OCI-LY1 (cell line): ENCODE measurements at regions not wholly inside any gene's neighbourhood (a gene's known extent, or its start where the extent isn't known, plus 50 kb on each side); places are given as distances from the start of the nearest gene placed in this dataset.

Experiments
- H2AFZ ChIP-seq: fragments of 200-600 bp; sonication (generic), shearing (Covaris generic); 2 replicates; pipeline ENCODE4 v1.6.0; 2014; ENCODE audit warnings: antibody characterized with exemption, mild to moderate bottlenecking, low read length
- H3F3A ChIP-seq: fragments of 200-600 bp; sonication (generic), shearing (Covaris generic); 2 replicates; pipeline ENCODE4 v1.6.0; 2014; ENCODE audit warnings: mild to moderate bottlenecking, antibody characterized with exemption, low read length, moderate library complexity; ENCODE audit not compliant: insufficient read depth
- H3K27ac ChIP-seq: fragments of 200-600 bp; sonication (generic); 2 replicates; pipeline ENCODE4 v1.5.1; 2014; ENCODE audit warnings: low read length, mixed run types, mild to moderate bottlenecking, low read depth; ENCODE audit not compliant: poor library complexity, severe bottlenecking
- H3K27me3 ChIP-seq: fragments of 200-600 bp; sonication (generic); 2 replicates; pipeline ENCODE4 v1.6.0; 2014; ENCODE audit warnings: antibody characterized with exemption, mild to moderate bottlenecking, low read length, moderate library complexity; ENCODE audit not compliant: insufficient read depth
- H3K36me3 ChIP-seq: fragments of 200-600 bp; sonication (generic); 2 replicates; pipeline ENCODE4 v1.6.1; 2014; ENCODE audit warnings: mild to moderate bottlenecking, antibody characterized with exemption, low read length, moderate library complexity, mixed read lengths; ENCODE audit not compliant: insufficient read depth
- H3K4me1 ChIP-seq: fragments of 200-600 bp; sonication (generic); 2 replicates; pipeline ENCODE4 v1.5.1; 2014; ENCODE audit warnings: mild to moderate bottlenecking, low read length, moderate library complexity; ENCODE audit not compliant: insufficient read depth, severe bottlenecking
- H3K4me2 ChIP-seq: fragments of 200-600 bp; sonication (generic), shearing (Covaris generic); 2 replicates; pipeline ENCODE4 v1.6.1; 2014; ENCODE audit warnings: low read length
- H3K4me3 ChIP-seq: fragments of 200-600 bp; sonication (generic); 2 replicates; pipeline ENCODE4 v1.5.1; 2014; ENCODE audit warnings: low read length, low read depth, mild to moderate bottlenecking, mixed read lengths; ENCODE audit not compliant: poor library complexity, severe bottlenecking
- H3K79me2 ChIP-seq: fragments of 200-600 bp; shearing (Covaris generic); 2 replicates; pipeline ENCODE4 v1.6.1; 2016; ENCODE audit warnings: mixed run types, low read length, mixed read lengths; ENCODE audit not compliant: insufficient read depth
- H3K9ac ChIP-seq: fragments of 200-600 bp; sonication (generic), shearing (Covaris generic); 2 replicates; pipeline ENCODE4 v1.6.1; 2014; ENCODE audit warnings: mild to moderate bottlenecking, low read length, mixed read lengths
- H3K9me2 ChIP-seq: fragments of 200-600 bp; sonication (generic), shearing (Covaris generic); 2 replicates; pipeline ENCODE4 v1.6.1; 2014; ENCODE audit warnings: low read depth, mild to moderate bottlenecking, low read length, mixed read lengths
- H3K9me3 ChIP-seq: fragments of 200-600 bp; shearing (Covaris generic); 2 replicates; pipeline ENCODE4 v1.6.1; 2014; ENCODE audit warnings: low read length, mixed read lengths
- H4K20me1 ChIP-seq: fragments of 200-600 bp; sonication (generic), shearing (Covaris generic); 2 replicates; pipeline ENCODE4 v1.6.0; 2016; ENCODE audit warnings: mild to moderate bottlenecking, low read length; ENCODE audit not compliant: insufficient read depth
- EZH2 ChIP-seq: fragments of 200-600 bp; sonication (generic), shearing (Covaris generic); IDR thresholded peaks from 2 replicates; pipeline ENCODE4 v1.8.0; 2017; ENCODE audit warnings: borderline replicate concordance, mixed run types, mild to moderate bottlenecking, antibody characterized with exemption, low read length, moderate library complexity, mixed read lengths
- TF ChIP-seq, protein P1 (sequence below): fragments of 200-600 bp; sonication (generic), shearing (Covaris generic); IDR thresholded peaks from 2 replicates; pipeline ENCODE4 v1.5.1; 2017; ENCODE audit warnings: mild to moderate bottlenecking, antibody characterized with exemption, low read length, moderate library complexity, mixed read lengths

DNA sequence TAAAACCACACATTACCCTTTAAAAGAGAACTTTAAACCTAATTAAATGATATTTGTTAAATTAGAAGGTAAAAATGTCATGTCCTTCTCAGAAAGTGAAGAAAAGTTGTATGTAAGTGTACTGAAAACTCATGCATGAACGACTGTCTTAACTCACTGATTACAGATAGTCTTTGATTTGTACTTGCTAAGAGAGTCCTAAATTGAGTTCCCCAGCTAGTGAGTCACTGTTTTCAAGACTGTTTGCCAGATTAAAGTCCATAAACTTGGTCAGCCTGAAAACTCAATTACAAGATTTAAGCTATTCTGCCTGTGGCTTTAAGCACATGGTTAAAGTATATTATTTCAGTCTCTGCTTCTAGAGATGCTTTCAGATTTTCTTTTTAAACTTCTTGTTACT is 124.9 kb upstream of the ZCCHC13 start:
- no peaks in the 10 kb centered on the region for H3K9me2 ChIP-seq
- no peaks in the 10 kb centered on the region for H3K9me3 ChIP-seq
- no peaks in the 10 kb centered on the region for H3K79me2 ChIP-seq
- H3K4me1 ChIP-seq = no peaks in the 10 kb centered on the region
- H3K36me3 ChIP-seq = no peaks in the 10 kb centered on the region
- no peak overlapping the region for H3K4me3 ChIP-seq
- no peak overlapping the region for H3K27ac ChIP-seq
- TF ChIP-seq, protein P1, sequence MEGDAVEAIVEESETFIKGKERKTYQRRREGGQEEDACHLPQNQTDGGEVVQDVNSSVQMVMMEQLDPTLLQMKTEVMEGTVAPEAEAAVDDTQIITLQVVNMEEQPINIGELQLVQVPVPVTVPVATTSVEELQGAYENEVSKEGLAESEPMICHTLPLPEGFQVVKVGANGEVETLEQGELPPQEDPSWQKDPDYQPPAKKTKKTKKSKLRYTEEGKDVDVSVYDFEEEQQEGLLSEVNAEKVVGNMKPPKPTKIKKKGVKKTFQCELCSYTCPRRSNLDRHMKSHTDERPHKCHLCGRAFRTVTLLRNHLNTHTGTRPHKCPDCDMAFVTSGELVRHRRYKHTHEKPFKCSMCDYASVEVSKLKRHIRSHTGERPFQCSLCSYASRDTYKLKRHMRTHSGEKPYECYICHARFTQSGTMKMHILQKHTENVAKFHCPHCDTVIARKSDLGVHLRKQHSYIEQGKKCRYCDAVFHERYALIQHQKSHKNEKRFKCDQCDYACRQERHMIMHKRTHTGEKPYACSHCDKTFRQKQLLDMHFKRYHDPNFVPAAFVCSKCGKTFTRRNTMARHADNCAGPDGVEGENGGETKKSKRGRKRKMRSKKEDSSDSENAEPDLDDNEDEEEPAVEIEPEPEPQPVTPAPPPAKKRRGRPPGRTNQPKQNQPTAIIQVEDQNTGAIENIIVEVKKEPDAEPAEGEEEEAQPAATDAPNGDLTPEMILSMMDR = no peak
- no peak for TF ChIP-seq EZH2
- no peaks in the 10 kb centered on the region for H3K27me3 ChIP-seq
- H2AFZ ChIP-seq = no peak overlapping the region
- no peaks in the 10 kb centered on the region for H4K20me1 ChIP-seq
- H3K9ac ChIP-seq = no peak overlapping the region
- H3F3A ChIP-seq = no peaks in the 10 kb centered on the region
- H3K4me2 ChIP-seq = no peak overlapping the region

DNA sequence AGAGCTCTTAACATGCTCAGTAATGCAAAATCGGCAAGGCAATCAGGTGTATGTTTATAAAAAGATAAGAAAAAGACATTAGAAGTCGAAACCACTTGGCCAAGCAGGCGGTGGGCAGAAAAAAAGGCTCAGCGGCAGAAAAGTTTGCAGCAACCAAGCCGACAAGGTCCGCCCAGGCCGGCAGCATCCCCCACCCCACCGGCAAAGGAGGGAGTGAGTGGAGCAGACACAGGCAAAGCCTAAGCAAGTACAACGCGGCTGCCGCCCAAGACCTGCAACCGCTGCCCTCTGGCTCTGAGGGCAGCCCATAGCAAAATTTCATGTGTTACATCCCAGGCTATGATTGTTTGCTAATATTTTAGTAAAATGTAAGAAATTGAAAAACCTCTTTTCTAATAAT is 125.4 kb upstream of the ZCCHC13 start:
- Histone ChIP-seq H2AFZ (no peak overlapping the region), H3K9ac (no peak overlapping the region), H4K20me1 (no peaks in the 10 kb centered on the region), H3K27ac (no peak overlapping the region), H3K4me1 (no peaks in the 10 kb centered on the region), H3K36me3 (no peaks in the 10 kb centered on the region), H3F3A (no peaks in the 10 kb centered on the region), H3K27me3 (no peaks in the 10 kb centered on the region), H3K79me2 (no peaks in the 10 kb centered on the region), H3K9me3 (no peaks in the 10 kb centered on the region), H3K4me2 (no peak overlapping the region), H3K9me2 (no peaks in the 10 kb centered on the region), H3K4me3 (no peak overlapping the region)
- TF ChIP-seq EZH2 = no peak
- TF ChIP-seq, protein P1 = no peak

DNA sequence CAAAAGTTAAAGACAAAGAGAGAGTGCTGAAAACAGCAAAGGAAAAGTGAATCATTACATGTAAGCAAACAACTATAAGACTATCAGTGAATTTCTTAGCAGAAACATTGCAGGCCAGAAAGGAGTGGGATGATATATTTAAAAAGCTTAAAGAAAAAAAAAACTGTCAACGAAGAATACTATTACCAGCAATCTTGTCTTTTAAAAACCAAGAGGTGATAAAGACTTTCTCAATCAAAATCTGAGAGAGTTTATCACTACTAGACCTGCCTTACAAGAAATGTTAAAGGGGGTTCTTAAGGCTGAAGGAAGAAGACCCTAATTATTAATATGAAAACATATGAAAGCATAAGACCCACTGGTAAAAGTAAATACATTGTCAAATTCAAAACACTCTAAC is 132.5 kb upstream of the ZCCHC13 start:
- Histone ChIP-seq H3K4me1 (no peaks in the 10 kb centered on the region), H3K27ac (no peak overlapping the region), H4K20me1 (no peaks in the 10 kb centered on the region), H3K9me2 (no peaks in the 10 kb centered on the region), H3K9me3 (no peaks in the 10 kb centered on the region), H3K9ac (no peak overlapping the region), H3K4me2 (no peak overlapping the region), H3K4me3 (no peak overlapping the region), H2AFZ (no peak overlapping the region), H3F3A (no peaks in the 10 kb centered on the region), H3K79me2 (no peaks in the 10 kb centered on the region), H3K27me3 (no peaks in the 10 kb centered on the region), H3K36me3 (no peaks in the 10 kb centered on the region)
- TF ChIP-seq, protein P1 = no peak
- TF ChIP-seq EZH2 = no peak
